ENCODE measurements at regions not wholly inside any gene's neighbourhood (a gene's known extent, or its start where the extent isn't known, plus 50 kb on each side); places are given as distances from the start of the nearest gene placed in this dataset.

- TF ChIP-seq SNAPC4 (CRISPR knock-in tag; IDR thresholded peaks at IDR 0.05) (no peak), AHDC1 (CRISPR knock-in tag; IDR thresholded peaks at IDR 0.05; ENCODE audit: borderline replicate concordance) (no peak), XRCC5 (optimal IDR thresholded peaks at IDR 0.05; ENCODE audit: low read length) (no peak), YEATS2 (CRISPR knock-in tag; IDR thresholded peaks at IDR 0.05; ENCODE audit: borderline replicate concordance) (no peak), MIER2 (CRISPR knock-in tag; IDR thresholded peaks at IDR 0.05) (no peak), ZBTB42 (CRISPR knock-in tag; IDR thresholded peaks at IDR 0.05) (no peak), ZNF260 (CRISPR knock-in tag; IDR thresholded peaks at IDR 0.05; ENCODE audit: borderline replicate concordance, low read depth) (no peak)
Observed at GRCh38 chr16:65782611-65783600, 583.6 kb upstream of the CDH5 start (continued).
